H1 (cell line): ENCODE measurements at regions not wholly inside any gene's neighbourhood (a gene's known extent, or its start where the extent isn't known, plus 50 kb on each side); places are given as distances from the start of the nearest gene placed in this dataset.

ENCODE experiments used
- EZH2 ChIP-seq: fragments of 200-600 bp; sonication (generic); IDR thresholded peaks from 2 replicates; pipeline ENCODE4 v1.7.1; 2012; ENCODE audit warnings: low read depth, mild to moderate bottlenecking, moderate library complexity, low read length, inconsistent platforms; ENCODE audit not compliant: severe bottlenecking
- GTF2F1 ChIP-seq: IDR thresholded peaks from 2 replicates; pipeline ENCODE4 v1.6.1; 2012; ENCODE audit warnings: low read depth, low read length, improper control_type of control experiment, borderline replicate concordance
- JUND ChIP-seq: IDR thresholded peaks from 2 replicates; pipeline ENCODE4 v1.6.1; 2011; ENCODE audit warnings: mild to moderate bottlenecking, improper control_type of control experiment, low read length
- TCF12 ChIP-seq: IDR thresholded peaks from 2 replicates; pipeline ENCODE4 v1.6.1; 2011; ENCODE audit warnings: low read depth, mild to moderate bottlenecking, low read length
- TF ChIP-seq, protein P1 (sequence below): IDR thresholded peaks from 2 replicates; pipeline ENCODE4 v1.6.1; 2012; ENCODE audit warnings: inconsistent platforms

GRCh38 chr7:370259-370625 is 80.3 kb downstream of the FOXL3 start (continued):
- TF ChIP-seq TCF12, result no peak
- TF ChIP-seq EZH2, result no peak
- no peak for TF ChIP-seq GTF2F1
- no peak for TF ChIP-seq JUND
- TF ChIP-seq, protein P1, sequence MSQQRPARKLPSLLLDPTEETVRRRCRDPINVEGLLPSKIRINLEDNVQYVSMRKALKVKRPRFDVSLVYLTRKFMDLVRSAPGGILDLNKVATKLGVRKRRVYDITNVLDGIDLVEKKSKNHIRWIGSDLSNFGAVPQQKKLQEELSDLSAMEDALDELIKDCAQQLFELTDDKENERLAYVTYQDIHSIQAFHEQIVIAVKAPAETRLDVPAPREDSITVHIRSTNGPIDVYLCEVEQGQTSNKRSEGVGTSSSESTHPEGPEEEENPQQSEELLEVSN, result no peak
